ENCODE measurements at regions not wholly inside any gene's neighbourhood (a gene's known extent, or its start where the extent isn't known, plus 50 kb on each side); places are given as distances from the start of the nearest gene placed in this dataset.

DNA sequence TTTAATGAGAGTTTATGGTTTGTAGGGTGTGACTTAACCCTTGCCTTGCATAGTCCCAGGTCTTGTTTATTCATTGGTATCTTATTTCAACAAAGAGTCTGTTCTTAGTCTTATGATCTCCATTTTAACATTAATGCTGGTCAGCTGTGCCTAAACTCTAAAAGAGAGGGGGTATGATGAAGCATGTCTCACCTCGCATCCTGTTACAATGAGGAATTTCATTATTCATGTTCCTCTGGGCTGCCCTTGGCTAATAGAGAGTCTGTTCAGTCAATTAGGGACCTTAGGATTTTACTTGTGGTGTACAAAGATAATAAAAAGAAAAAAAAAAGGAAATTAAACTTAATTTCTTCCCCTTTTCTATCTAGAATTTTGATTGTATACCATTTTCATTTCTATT lies 831.9 kb upstream of the CDH2 start:
- TF ChIP-seq, protein P1, sequence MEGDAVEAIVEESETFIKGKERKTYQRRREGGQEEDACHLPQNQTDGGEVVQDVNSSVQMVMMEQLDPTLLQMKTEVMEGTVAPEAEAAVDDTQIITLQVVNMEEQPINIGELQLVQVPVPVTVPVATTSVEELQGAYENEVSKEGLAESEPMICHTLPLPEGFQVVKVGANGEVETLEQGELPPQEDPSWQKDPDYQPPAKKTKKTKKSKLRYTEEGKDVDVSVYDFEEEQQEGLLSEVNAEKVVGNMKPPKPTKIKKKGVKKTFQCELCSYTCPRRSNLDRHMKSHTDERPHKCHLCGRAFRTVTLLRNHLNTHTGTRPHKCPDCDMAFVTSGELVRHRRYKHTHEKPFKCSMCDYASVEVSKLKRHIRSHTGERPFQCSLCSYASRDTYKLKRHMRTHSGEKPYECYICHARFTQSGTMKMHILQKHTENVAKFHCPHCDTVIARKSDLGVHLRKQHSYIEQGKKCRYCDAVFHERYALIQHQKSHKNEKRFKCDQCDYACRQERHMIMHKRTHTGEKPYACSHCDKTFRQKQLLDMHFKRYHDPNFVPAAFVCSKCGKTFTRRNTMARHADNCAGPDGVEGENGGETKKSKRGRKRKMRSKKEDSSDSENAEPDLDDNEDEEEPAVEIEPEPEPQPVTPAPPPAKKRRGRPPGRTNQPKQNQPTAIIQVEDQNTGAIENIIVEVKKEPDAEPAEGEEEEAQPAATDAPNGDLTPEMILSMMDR (IDR thresholded peaks at IDR 0.05), result no peak
- TF ChIP-seq ZFX (IDR thresholded peaks at IDR 0.05; ENCODE audit: borderline replicate concordance), result no peak
